H9 (cell line): ENCODE measurements at regions not wholly inside any gene's neighbourhood (a gene's known extent, or its start where the extent isn't known, plus 50 kb on each side); places are given as distances from the start of the nearest gene placed in this dataset.

ENCODE experiments used
- DNase-seq: peaks from one replicate; pipeline ENCODE4 v3.0.0-alpha.2; 2017
- H2AFZ ChIP-seq: one replicate; pipeline ENCODE4 v1.6.1; 2013; ENCODE audit warnings: mild to moderate bottlenecking, low read length, control low read depth, moderate library complexity
- H2AK5ac ChIP-seq: 2 replicates; pipeline ENCODE4 v1.6.1; 2013; ENCODE audit warnings: low read length, control low read depth, mixed read lengths; ENCODE audit not compliant: insufficient read length
- H2BK120ac ChIP-seq: one replicate; pipeline ENCODE4 v1.6.1; 2013; ENCODE audit warnings: low read depth, mild to moderate bottlenecking, low read length, control low read depth, inconsistent platforms; ENCODE audit not compliant: poor library complexity, severe bottlenecking
- H2BK12ac ChIP-seq: 2 replicates; pipeline ENCODE4 v1.6.1; 2013; ENCODE audit warnings: low read length, control low read depth, mixed read lengths, low read depth; ENCODE audit not compliant: insufficient read length
- H2BK15ac ChIP-seq: 2 replicates; pipeline ENCODE4 v1.6.1; 2013; ENCODE audit warnings: low read depth, low read length, control low read depth
- H2BK20ac ChIP-seq: one replicate; pipeline ENCODE4 v1.6.1; 2013; ENCODE audit warnings: low read depth, mild to moderate bottlenecking, low read length, control low read depth, inconsistent platforms; ENCODE audit not compliant: poor library complexity, severe bottlenecking
- H2BK5ac ChIP-seq: 2 replicates; pipeline ENCODE4 v1.6.1; 2013; ENCODE audit warnings: low read length, control low read depth, mixed read lengths; ENCODE audit not compliant: insufficient read length
- H3K14ac ChIP-seq: 2 replicates; pipeline ENCODE4 v1.6.1; 2013; ENCODE audit warnings: low read length, control low read depth; ENCODE audit not compliant: insufficient read depth
- H3K18ac ChIP-seq: 2 replicates; pipeline ENCODE4 v1.6.1; 2013; ENCODE audit warnings: low read depth, mild to moderate bottlenecking, mixed read lengths, low read length, control low read depth; ENCODE audit not compliant: insufficient read length
- H3K23ac ChIP-seq: 2 replicates; pipeline ENCODE4 v1.6.1; 2013; ENCODE audit warnings: low read length, control low read depth, mixed read lengths, low read depth; ENCODE audit not compliant: insufficient read length
- H3K23me2 ChIP-seq: 2 replicates; pipeline ENCODE4 v1.6.1; 2013; ENCODE audit warnings: low read depth, mild to moderate bottlenecking, mixed read lengths, low read length, control low read depth; ENCODE audit not compliant: insufficient read length, poor library complexity, severe bottlenecking
- H3K27ac ChIP-seq: 2 replicates; pipeline ENCODE4 v1.5.1; 2013; ENCODE audit warnings: low read length, control low read depth, mixed read lengths, low read depth; ENCODE audit not compliant: insufficient read length
- H3K27me3 ChIP-seq: 2 replicates; pipeline ENCODE4 v1.6.1; 2013; ENCODE audit warnings: low read length, control low read depth, inconsistent platforms; ENCODE audit not compliant: insufficient read depth
- H3K4ac ChIP-seq: 2 replicates; pipeline ENCODE4 v1.6.1; 2013; ENCODE audit warnings: low read depth, mild to moderate bottlenecking, control low read depth, inconsistent platforms, low read length, moderate library complexity
- H3K4me1 ChIP-seq: 2 replicates; pipeline ENCODE4 v1.6.1; 2013; ENCODE audit warnings: low read length, control low read depth, inconsistent platforms; ENCODE audit not compliant: insufficient read depth
- H3K4me2 ChIP-seq: 2 replicates; pipeline ENCODE4 v1.6.1; 2013; ENCODE audit warnings: low read length, control low read depth, mixed read lengths; ENCODE audit not compliant: insufficient read length, insufficient read depth
- H3K56ac ChIP-seq: 2 replicates; pipeline ENCODE4 v1.6.1; 2013; ENCODE audit warnings: low read depth, mild to moderate bottlenecking, mixed read lengths, low read length, control low read depth; ENCODE audit not compliant: insufficient read length
- H3K79me1 ChIP-seq: 2 replicates; pipeline ENCODE4 v1.6.1; 2013; ENCODE audit warnings: low read depth, mild to moderate bottlenecking, moderate library complexity, low read length, control low read depth, inconsistent platforms; ENCODE audit not compliant: insufficient read depth, poor library complexity, severe bottlenecking
- H3K79me2 ChIP-seq: 2 replicates; pipeline ENCODE4 v1.6.1; 2013; ENCODE audit warnings: low read length, control low read depth, inconsistent platforms; ENCODE audit not compliant: insufficient read depth
- H3K9ac ChIP-seq: 2 replicates; pipeline ENCODE4 v1.6.1; 2013; ENCODE audit warnings: low read length, control low read depth, mixed read lengths; ENCODE audit not compliant: insufficient read length; ENCODE audit errors: extremely low read depth
- H3K9me3 ChIP-seq: one replicate; pipeline ENCODE4 v1.6.1; 2013; ENCODE audit warnings: low read depth, low read length, inconsistent platforms; ENCODE audit not compliant: control insufficient read depth
- H3T11ph ChIP-seq: one replicate; pipeline ENCODE4 v1.6.1; 2013; ENCODE audit warnings: mild to moderate bottlenecking, low read length, control low read depth, inconsistent platforms
- H4K20me1 ChIP-seq: one replicate; pipeline ENCODE4 v1.6.1; 2013; ENCODE audit not compliant: control insufficient read depth, insufficient read length, insufficient read depth
- H4K5ac ChIP-seq: 2 replicates; pipeline ENCODE4 v1.6.1; 2013; ENCODE audit warnings: low read depth, mild to moderate bottlenecking, mixed read lengths, low read length, control low read depth; ENCODE audit not compliant: insufficient read length
- H4K8ac ChIP-seq: replicated peaks from 2 replicates; pipeline ENCODE4 v1.6.1; 2013; ENCODE audit warnings: low read length, control low read depth, mixed read lengths, low read depth; ENCODE audit not compliant: insufficient read length
- H4K91ac ChIP-seq: 2 replicates; pipeline ENCODE4 v1.6.1; 2013; ENCODE audit warnings: low read depth, mild to moderate bottlenecking, moderate library complexity, mixed read lengths, low read length, control low read depth; ENCODE audit not compliant: insufficient read length
- H3K27ac Mint-ChIP-seq, 3 experiments: 2 replicates in 2 of 3; 3 replicates in 1 of 3; pipeline ENCODE4 v1.8.0; 2020 to 2021; ENCODE audit warnings: mixed read lengths in 3 of 3, mild to moderate bottlenecking in 1 of 3, moderate library complexity in 1 of 3
- H3K27me3 Mint-ChIP-seq: 2 replicates; pipeline ENCODE4 v1.8.0; 2021; ENCODE audit warnings: low read depth, mild to moderate bottlenecking, moderate library complexity, mixed read lengths
- H3K36me3 Mint-ChIP-seq, 3 experiments: 2 replicates in 2 of 3; 3 replicates in 1 of 3; pipeline ENCODE4 v1.8.0; 2020 to 2021; ENCODE audit warnings: low read depth in 3 of 3, mixed read lengths in 3 of 3; ENCODE audit not compliant: insufficient read depth in 1 of 3
- H3K4me1 Mint-ChIP-seq, 2 experiments: 2 replicates each; pipeline ENCODE4 v1.8.0; 2020; ENCODE audit warnings: mixed read lengths in 2 of 2
- H3K4me3 Mint-ChIP-seq, 2 experiments: 2 replicates in 1 of 2; 3 replicates in 1 of 2; pipeline ENCODE4 v1.8.0; 2020 to 2021; ENCODE audit warnings: mild to moderate bottlenecking in 2 of 2, mixed read lengths in 2 of 2, moderate library complexity in 1 of 2
- H3K9me3 Mint-ChIP-seq, 2 experiments: 2 replicates in 1 of 2; 3 replicates in 1 of 2; pipeline ENCODE4 v1.8.0; 2020; ENCODE audit warnings: mild to moderate bottlenecking in 2 of 2, mixed read lengths in 2 of 2, moderate library complexity in 1 of 2
- CTCF ChIP-seq: fragments of 200-600 bp; sonication (generic); conservative IDR thresholded peaks from 3 replicates; pipeline ENCODE4 v1.8.0; 2021; ENCODE audit warnings: antibody characterized with exemption, mild to moderate bottlenecking
- WGBS: extraction: QIAGEN DNeasy Blood & Tissue Kit; methylation state at CpG from one replicate; pipeline ENCODE4 v1.1.7; 2013; ENCODE audit warnings: missing lambda C conversion rate, low lambda C conversion rate, mixed read lengths; ENCODE audit not compliant: insufficient read length; ENCODE audit errors: extremely low coverage; 5-methylcytosine and 5-hydroxymethylcytosine counted together

GRCh38 chrX:142483965-142484364 lies 278.9 kb upstream of the MAGEC2 start:
- Mint-ChIP-seq H3K36me3 (no peaks in the 10 kb centered on the region; a peak in 2 of 7 replicates), H3K27me3 (no peaks in the 10 kb centered on the region), H3K4me1 (no peaks in the 10 kb centered on the region), H3K27ac (no peak overlapping the region), H3K4me3 (no peak overlapping the region), H3K9me3 (peaks cover 32 to 38% of the 10 kb centered on the region in 2 experiments)
- no peak overlapping the region for H3K23ac ChIP-seq
- no CpG with 5 or more reads among the region's 2 CpGs for WGBS
- no peak overlapping the region for H3K14ac ChIP-seq
- H2BK12ac ChIP-seq: no peak overlapping the region
- no peak overlapping the region for H2BK15ac ChIP-seq
- no peak overlapping the region for H3K56ac ChIP-seq
- H3K4ac ChIP-seq: no peak overlapping the region
- no peak overlapping the region for H2AK5ac ChIP-seq
- DNase-seq: no peak
- H3K18ac ChIP-seq: no peak overlapping the region
- H3K9me3 ChIP-seq: no peaks in the 10 kb centered on the region
- no peak overlapping the region for H2BK20ac ChIP-seq
- no peak overlapping the region for H3K27ac ChIP-seq
- no peaks in the 10 kb centered on the region for H3K23me2 ChIP-seq
- H4K20me1 ChIP-seq: no peaks in the 10 kb centered on the region
- no peaks in the 10 kb centered on the region for H3K79me1 ChIP-seq
- no peak overlapping the region for H3K4me2 ChIP-seq
- no peak overlapping the region for H2BK120ac ChIP-seq
- no peak overlapping the region for H2BK5ac ChIP-seq
- TF ChIP-seq CTCF: no peak
- H2AFZ ChIP-seq: no peak overlapping the region
- no peak overlapping the region for H3K9ac ChIP-seq
- H4K91ac ChIP-seq: no peak overlapping the region
- H4K5ac ChIP-seq: no peak overlapping the region
- no peak overlapping the region for H3T11ph ChIP-seq
- no peaks in the 10 kb centered on the region for H3K79me2 ChIP-seq
- no peaks in the 10 kb centered on the region for H3K27me3 ChIP-seq
- no peaks in the 10 kb centered on the region for H3K4me1 ChIP-seq
- no peak overlapping the region for H4K8ac ChIP-seq
